GM06990 (cell line): ENCODE measurements at regions not wholly inside any gene's neighbourhood (a gene's known extent, or its start where the extent isn't known, plus 50 kb on each side); places are given as distances from the start of the nearest gene placed in this dataset.
"Not testable (repeated sequence)": the region's sequence is repeated elsewhere in the genome, so short reads cannot be mapped to it uniquely, and the experiment has no call there.

Experiments
- DNase-seq: peaks from one replicate; pipeline ENCODE4 v3.0.0-alpha.2; 2011; ENCODE audit not compliant: insufficient read length; ENCODE audit errors: extremely low read depth
- H3K27me3 ChIP-seq: replicated peaks from 2 replicates; pipeline ENCODE4 v1.6.0; 2011; ENCODE audit warnings: low read length; ENCODE audit not compliant: control insufficient read depth, insufficient read depth
- H3K36me3 ChIP-seq: 2 replicates; pipeline ENCODE4 v1.5.1; 2011; ENCODE audit warnings: low read length; ENCODE audit not compliant: control insufficient read depth, insufficient read depth
- H3K4me3 ChIP-seq: replicated peaks from 2 replicates; pipeline ENCODE4 v1.5.1; 2011; ENCODE audit warnings: low read depth, mild to moderate bottlenecking, control low read depth, low read length
- TF ChIP-seq, protein P1 (sequence below): IDR thresholded peaks from 2 replicates; pipeline ENCODE4 v1.5.1; 2011; ENCODE audit warnings: low read length, control low read depth, mild to moderate bottlenecking, inconsistent platforms; ENCODE audit not compliant: insufficient read depth, poor library complexity, severe bottlenecking

DNA sequence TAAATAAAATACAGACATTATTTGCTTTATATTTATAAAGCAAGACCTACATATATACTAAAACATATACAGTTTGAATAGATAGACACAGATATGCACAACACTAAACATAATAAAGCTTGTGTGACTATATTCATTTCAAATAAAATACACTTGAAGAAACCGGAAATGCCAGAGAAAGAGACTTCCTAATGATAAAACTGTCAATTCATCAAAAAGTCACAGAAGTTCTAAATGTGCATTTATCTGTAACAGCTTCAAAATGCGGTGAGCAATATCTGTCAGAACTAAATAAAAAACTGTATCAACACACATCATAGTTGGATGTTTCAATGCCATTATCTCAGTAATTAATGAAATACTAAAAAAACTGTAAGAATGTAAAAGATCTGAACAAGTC, 60.6 kb upstream of the CTSV start:
- H3K36me3 ChIP-seq, H3K4me3 ChIP-seq, DNase-seq, H3K27me3 ChIP-seq: not testable (repeated sequence)

DNA sequence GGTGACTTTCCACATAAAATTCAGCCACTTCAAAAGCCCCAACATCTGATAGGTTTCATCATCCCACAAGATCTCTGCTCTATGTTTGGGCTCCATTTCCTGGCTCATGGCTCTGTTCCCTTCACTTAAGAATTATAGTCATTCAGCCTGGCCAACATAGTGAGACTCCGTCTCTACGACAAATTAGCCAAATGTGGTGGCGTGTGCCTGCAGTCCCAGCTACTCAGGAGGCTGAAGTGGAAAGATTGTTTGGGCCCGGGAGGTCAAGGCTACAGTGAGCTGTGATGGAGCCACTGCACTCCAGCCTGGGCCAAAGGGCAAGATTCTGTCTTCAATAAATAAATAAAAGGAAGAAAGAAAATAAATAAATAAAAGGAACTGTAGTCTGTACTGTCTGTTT, 57.9 kb upstream of the CTSV start:
- TF ChIP-seq, protein P1, sequence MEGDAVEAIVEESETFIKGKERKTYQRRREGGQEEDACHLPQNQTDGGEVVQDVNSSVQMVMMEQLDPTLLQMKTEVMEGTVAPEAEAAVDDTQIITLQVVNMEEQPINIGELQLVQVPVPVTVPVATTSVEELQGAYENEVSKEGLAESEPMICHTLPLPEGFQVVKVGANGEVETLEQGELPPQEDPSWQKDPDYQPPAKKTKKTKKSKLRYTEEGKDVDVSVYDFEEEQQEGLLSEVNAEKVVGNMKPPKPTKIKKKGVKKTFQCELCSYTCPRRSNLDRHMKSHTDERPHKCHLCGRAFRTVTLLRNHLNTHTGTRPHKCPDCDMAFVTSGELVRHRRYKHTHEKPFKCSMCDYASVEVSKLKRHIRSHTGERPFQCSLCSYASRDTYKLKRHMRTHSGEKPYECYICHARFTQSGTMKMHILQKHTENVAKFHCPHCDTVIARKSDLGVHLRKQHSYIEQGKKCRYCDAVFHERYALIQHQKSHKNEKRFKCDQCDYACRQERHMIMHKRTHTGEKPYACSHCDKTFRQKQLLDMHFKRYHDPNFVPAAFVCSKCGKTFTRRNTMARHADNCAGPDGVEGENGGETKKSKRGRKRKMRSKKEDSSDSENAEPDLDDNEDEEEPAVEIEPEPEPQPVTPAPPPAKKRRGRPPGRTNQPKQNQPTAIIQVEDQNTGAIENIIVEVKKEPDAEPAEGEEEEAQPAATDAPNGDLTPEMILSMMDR, result no peak
- no peak overlapping the region for H3K4me3 ChIP-seq

DNA sequence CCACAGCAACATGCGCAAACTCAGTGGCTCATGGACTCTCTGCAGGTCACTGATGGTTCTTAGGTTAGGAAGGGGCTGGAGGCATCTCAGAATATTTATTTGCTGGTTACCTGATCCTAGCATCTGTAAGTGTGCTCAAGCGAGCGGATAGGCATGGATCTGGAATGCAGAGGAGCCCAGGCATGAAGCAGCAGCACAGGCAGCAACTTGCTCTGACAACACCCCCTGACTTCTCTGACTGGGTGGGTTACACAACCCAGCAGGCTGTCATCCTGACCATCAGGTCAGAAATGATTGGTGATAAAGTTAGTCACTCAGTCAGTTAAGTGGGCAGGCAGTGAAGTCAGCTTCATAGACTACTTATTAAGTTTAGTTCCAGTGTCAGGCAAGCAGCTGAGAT, 50.4 kb upstream of the CTSV start:
- H3K36me3 ChIP-seq, DNase-seq, H3K27me3 ChIP-seq, H3K4me3 ChIP-seq: not testable (repeated sequence)

More for the DNA sequence above, 57.9 kb upstream of the CTSV start:
- no peaks in the 10 kb centered on the region for H3K36me3 ChIP-seq
- no peak for DNase-seq
- no peaks in the 10 kb centered on the region; the same call in 1 of the 2 replicates for H3K27me3 ChIP-seq
